ENCODE measurements at regions not wholly inside any gene's neighbourhood (a gene's known extent, or its start where the extent isn't known, plus 50 kb on each side); places are given as distances from the start of the nearest gene placed in this dataset.

DNA sequence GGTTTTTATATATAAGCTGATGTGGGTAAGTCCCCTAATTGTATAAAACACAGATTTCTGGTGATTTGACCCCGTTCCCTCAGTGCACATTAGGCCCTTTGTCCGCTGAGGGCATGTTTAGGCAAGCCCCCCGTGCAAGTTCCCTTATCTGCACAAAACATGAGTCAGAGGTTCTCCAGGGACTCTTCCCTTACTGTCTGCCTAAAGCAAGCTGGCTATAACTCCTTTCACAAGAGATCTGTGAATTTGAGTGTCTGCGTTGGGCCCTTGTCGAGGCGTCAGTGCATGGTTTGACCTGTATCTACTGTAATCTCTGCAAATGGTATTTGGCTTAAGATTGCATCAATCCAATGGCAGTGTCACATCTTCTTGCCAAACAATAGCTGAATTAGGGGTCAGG, 712.8 kb downstream of the CDH8 start:
- TF ChIP-seq, protein P1, sequence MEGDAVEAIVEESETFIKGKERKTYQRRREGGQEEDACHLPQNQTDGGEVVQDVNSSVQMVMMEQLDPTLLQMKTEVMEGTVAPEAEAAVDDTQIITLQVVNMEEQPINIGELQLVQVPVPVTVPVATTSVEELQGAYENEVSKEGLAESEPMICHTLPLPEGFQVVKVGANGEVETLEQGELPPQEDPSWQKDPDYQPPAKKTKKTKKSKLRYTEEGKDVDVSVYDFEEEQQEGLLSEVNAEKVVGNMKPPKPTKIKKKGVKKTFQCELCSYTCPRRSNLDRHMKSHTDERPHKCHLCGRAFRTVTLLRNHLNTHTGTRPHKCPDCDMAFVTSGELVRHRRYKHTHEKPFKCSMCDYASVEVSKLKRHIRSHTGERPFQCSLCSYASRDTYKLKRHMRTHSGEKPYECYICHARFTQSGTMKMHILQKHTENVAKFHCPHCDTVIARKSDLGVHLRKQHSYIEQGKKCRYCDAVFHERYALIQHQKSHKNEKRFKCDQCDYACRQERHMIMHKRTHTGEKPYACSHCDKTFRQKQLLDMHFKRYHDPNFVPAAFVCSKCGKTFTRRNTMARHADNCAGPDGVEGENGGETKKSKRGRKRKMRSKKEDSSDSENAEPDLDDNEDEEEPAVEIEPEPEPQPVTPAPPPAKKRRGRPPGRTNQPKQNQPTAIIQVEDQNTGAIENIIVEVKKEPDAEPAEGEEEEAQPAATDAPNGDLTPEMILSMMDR (IDR thresholded peaks at IDR 0.05): no peak
- TF ChIP-seq POLR2A (IDR thresholded peaks at IDR 0.05): no peak
- no peak for TF ChIP-seq EP300 (IDR thresholded peaks at IDR 0.05)
